ENCODE measurements at regions not wholly inside any gene's neighbourhood (a gene's known extent, or its start where the extent isn't known, plus 50 kb on each side); places are given as distances from the start of the nearest gene placed in this dataset.

GRCh38 chr16:66265556-66266141 is 100.8 kb upstream of the CDH5 start:
- TF ChIP-seq CTCF (IDR thresholded peaks at IDR 0.05; ENCODE audit: control extremely low read depth in 1 of 3, insufficient read depth in 1 of 3, low read depth in 1 of 3, low read length in 3 of 3) (no peak), SAP30 (IDR thresholded peaks at IDR 0.05; ENCODE audit: insufficient read depth, insufficient replicate concordance, low read length) (no peak), EGR1 (IDR thresholded peaks at IDR 0.05; ENCODE audit: borderline replicate concordance, low read depth, low read length) (no peak), CEBPB (IDR thresholded peaks at IDR 0.05; ENCODE audit: low read depth, low read length) (no peak), POLR2A (IDR thresholded peaks at IDR 0.05; ENCODE audit: control extremely low read depth in 1 of 2, low read depth in 2 of 2, low read length in 2 of 2) (no peak), EP300 (IDR thresholded peaks at IDR 0.05; ENCODE audit: borderline replicate concordance in 1 of 2, low read depth in 2 of 2, low read length in 2 of 2) (no peak), YY1 (IDR thresholded peaks at IDR 0.05; ENCODE audit: low read depth, low read length) (no peak), TAF1 (IDR thresholded peaks at IDR 0.05; ENCODE audit: low read depth, low read length) (no peak), RNF2 (IDR thresholded peaks at IDR 0.05; ENCODE audit: borderline replicate concordance, low read depth, low read length, missing control alignments, poor library complexity, severe bottlenecking) (no peak), BRCA1 (IDR thresholded peaks at IDR 0.05; ENCODE audit: low read depth, low read length) (no peak)

Data from H1 (cell line).